GM10266 (cell line): ENCODE measurements at regions not wholly inside any gene's neighbourhood (a gene's known extent, or its start where the extent isn't known, plus 50 kb on each side); places are given as distances from the start of the nearest gene placed in this dataset.
"Not testable (repeated sequence)": the region's sequence is repeated elsewhere in the genome, so short reads cannot be mapped to it uniquely, and the experiment has no call there.

Source experiments
- DNase-seq: peaks from one replicate; pipeline ENCODE4 v3.0.0; 2012; ENCODE audit errors: extremely low spot score
- CTCF ChIP-seq: IDR thresholded peaks from 2 replicates; pipeline ENCODE4 v1.5.1; 2012; ENCODE audit warnings: mild to moderate bottlenecking, low read depth; ENCODE audit not compliant: control insufficient read depth, insufficient read depth; ENCODE audit errors: missing control alignments

GRCh38 chr3:61378311-61378710, 127.1 kb upstream of the FHIT start:
- TF ChIP-seq CTCF: no peak
- DNase-seq: no peak

- DNase-seq: peak; percentile 54
- peak; percentile 69 for TF ChIP-seq CTCF
Observed at GRCh38 chr3:61381745-61382392, 130.6 kb upstream of the FHIT start.

GRCh38 chr3:61387817-61388216, 136.6 kb upstream of the FHIT start:
- no peak for DNase-seq
- no peak for TF ChIP-seq CTCF

- not testable (repeated sequence) for DNase-seq
Observed at GRCh38 chr3:61393480-61393947, 142.3 kb upstream of the FHIT start.

GRCh38 chr3:61401359-61401758, 150.1 kb upstream of the FHIT start:
- DNase-seq: no peak
- no peak for TF ChIP-seq CTCF

GRCh38 chr3:61407397-61407796, 154.0 kb upstream of the PTPRG start:
- no peak for DNase-seq
- TF ChIP-seq CTCF: no peak

- no peak for DNase-seq
Observed at GRCh38 chr3:61409638-61410037, 151.7 kb upstream of the PTPRG start.

GRCh38 chr3:61410358-61410757, 151.0 kb upstream of the PTPRG start:
- DNase-seq: not testable (repeated sequence)

More at GRCh38 chr3:61409638-61410037, 151.7 kb upstream of the PTPRG start:
- TF ChIP-seq CTCF: no peak
